GM21360 (cell line): ENCODE measurements at regions not wholly inside any gene's neighbourhood (a gene's known extent, or its start where the extent isn't known, plus 50 kb on each side); places are given as distances from the start of the nearest gene placed in this dataset.

Source experiments
- ATAC-seq: cut with Tn5 transposase; IDR thresholded peaks from one replicate; pipeline ENCODE4 v1.9.1; 2021; ENCODE audit warnings: mild to moderate bottlenecking, moderate library complexity; ENCODE audit not compliant: unreplicated experiment

- no peak for ATAC-seq
These were observed 194.4 kb upstream of the CPEB2 start for GRCh38 chr4:14807856-14808255.

- no peak for ATAC-seq
These were observed 193.1 kb upstream of the CPEB2 start for GRCh38 chr4:14809203-14809602.

DNA sequence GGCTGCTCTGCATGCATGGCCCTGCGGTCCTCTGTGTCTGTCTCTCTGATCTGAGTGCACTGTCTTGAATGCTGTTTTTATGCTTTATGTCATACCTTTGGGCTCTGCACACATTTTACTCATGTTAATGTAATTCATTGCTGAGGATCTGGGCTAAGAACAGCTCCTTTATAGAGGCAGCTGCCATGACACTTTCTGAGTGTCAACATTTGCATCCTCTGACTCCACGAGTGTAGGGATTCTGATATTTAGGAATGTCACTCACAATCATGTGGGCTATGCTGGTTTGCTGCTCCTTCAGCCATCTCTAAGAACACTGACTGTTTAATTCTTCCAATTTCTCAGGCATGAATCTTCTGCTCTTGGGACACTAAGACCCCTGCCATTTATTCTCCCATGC is 192.2 kb upstream of the CPEB2 start:
- ATAC-seq: no peak

- ATAC-seq: no peak
These were observed 191.7 kb upstream of the CPEB2 start for GRCh38 chr4:14810568-14810967.

- ATAC-seq: no peak
These were observed 190.2 kb upstream of the CPEB2 start for GRCh38 chr4:14812101-14812500.

- ATAC-seq: no peak
These were observed 185.5 kb upstream of the CPEB2 start for GRCh38 chr4:14816623-14817261.

GRCh38 chr4:14824189-14824588 is 178.1 kb upstream of the CPEB2 start:
- ATAC-seq: no peak

GRCh38 chr4:14827111-14827510 is 175.2 kb upstream of the CPEB2 start:
- ATAC-seq: no peak

DNA sequence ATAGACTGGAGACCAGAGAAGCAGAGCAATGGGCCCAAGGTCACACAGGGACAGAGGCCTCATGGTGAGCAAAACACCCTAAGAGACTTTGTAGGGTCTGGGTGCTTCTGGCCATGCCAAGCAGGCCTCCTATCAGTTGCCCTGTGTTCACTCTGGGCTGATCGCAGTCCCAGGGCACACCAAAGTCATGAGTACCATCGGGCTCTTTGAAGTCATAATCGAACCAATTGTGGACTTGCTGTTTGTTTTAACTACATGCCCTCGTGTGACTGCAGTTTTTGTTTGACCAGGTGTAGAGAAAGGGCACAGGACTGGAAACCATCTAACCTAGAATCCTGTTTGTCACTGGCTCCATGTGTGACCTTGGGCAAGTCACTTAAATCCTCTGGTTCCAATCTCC is 172.5 kb upstream of the CPEB2 start:
- ATAC-seq: no peak

DNA sequence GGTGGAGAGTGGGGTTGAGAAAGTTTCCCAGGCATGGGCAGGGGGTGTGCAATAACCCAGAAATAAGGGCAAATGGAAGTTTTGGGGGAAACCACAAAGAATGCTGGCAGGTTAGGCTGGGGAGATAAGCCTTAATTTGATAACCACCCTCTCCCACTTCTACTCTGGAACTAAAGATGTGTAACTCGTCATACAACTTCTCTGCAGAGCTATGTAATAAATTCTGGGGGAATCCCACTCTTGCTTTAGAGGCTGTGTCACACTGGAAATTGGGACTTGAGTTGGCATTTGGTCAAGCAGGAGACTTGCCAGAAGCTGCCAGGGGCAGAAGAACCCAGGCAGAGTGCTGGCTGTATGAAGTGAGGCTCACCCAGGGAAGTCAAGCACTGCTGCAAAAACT is 170.9 kb upstream of the CPEB2 start:
- ATAC-seq: no peak

GRCh38 chr4:14833053-14833452 is 169.2 kb upstream of the CPEB2 start:
- no peak for ATAC-seq

DNA sequence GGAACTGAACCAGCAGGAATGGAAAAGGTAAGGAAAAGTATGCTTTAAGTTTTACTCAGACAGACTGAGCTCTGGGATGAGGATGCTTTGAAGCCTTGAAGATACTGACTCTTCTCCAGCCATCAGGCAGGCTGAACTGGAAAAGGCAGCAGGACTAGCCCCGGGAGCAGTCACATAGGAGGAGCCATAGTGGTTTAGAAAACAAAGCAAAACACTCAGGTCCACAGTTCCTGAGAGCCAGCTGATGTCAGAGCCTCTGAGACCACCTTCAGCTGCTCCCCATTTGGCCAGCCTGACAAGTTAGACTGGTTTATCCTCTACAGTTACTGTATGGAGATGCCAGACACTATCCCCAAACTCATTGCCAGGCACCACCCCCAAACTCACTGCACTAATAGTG is 167.9 kb upstream of the CPEB2 start:
- ATAC-seq: no peak

- no peak for ATAC-seq
These were observed 167.0 kb upstream of the CPEB2 start for GRCh38 chr4:14835288-14835687.

DNA sequence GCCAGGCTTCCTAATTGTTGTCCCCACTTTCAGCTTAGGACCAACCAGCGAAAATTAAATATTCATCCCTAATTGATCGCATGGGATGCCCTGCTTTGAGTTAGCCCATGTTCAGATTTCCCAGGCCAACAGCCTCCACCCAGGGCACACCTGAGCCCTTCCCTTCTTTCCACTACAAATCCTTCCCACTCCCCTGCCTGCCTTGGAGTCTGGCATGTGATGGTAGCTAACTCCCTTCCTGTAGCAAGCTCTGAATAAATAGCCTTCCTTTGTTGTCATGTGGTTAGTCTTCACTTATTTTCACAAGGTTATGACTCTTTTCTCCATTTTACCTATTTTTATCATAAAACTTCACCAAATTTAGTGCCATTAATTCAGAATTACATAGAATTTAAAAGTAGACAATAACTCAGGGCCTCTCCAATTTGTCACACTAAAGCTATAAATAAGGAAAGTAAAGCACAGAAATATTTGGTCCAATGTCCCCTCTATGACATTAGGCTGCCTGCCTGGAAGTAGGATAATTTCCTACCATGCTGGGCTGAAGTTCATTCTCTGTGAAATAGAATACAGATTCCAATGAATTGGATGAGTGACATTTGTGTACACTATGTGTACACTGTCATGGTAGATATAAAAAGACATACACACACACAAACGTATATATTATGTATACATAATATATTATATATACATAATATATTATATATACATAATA is 166.4 kb upstream of the CPEB2 start:
- ATAC-seq: no peak

- no peak for ATAC-seq
These were observed 164.4 kb upstream of the CPEB2 start for GRCh38 chr4:14837860-14838259.

DNA sequence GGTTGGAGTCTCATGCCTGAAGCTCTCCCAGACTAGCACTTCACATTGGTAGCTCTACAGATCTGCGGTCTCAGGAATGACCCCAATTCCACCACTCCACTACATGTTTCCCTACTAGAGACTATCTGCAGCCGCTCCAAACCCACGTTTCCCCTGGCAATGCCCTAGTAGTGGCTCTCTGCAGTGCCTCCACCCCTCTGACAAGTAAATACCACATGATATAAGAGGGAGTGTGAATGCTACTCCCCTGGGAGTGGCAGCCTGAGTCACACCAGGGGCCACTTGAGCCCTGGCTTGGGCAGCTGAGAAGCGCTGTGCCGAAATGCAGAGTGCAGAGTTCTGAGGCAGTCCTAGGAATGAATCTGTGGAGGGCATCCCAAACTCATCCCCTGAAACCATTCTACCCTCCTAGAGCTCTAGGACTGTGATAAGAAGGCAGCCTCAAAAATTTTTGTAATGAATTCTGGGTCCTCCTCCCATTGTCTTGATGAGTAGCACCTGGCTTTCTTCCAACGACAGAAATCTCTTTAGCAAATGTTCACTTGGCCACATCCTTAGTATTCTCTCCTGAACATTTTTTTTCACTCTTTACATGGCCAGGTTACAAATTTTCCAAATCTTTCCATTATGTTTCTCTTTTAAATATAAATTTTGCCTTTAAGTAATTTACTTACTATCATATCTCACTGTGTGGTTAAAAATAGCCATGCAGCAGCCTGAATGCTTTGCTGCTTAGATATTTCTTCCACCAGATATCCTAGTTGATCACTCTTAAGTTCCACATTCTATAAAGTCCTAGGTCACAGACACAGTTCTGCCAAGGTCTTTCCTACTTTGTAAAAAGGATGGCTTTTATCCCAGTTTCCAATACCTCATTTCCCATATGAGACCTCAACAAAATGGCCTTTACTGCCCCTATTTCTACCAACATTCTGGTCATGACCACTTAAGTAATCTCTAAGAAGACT is 160.2 kb upstream of the CPEB2 start:
- no peak for ATAC-seq

DNA sequence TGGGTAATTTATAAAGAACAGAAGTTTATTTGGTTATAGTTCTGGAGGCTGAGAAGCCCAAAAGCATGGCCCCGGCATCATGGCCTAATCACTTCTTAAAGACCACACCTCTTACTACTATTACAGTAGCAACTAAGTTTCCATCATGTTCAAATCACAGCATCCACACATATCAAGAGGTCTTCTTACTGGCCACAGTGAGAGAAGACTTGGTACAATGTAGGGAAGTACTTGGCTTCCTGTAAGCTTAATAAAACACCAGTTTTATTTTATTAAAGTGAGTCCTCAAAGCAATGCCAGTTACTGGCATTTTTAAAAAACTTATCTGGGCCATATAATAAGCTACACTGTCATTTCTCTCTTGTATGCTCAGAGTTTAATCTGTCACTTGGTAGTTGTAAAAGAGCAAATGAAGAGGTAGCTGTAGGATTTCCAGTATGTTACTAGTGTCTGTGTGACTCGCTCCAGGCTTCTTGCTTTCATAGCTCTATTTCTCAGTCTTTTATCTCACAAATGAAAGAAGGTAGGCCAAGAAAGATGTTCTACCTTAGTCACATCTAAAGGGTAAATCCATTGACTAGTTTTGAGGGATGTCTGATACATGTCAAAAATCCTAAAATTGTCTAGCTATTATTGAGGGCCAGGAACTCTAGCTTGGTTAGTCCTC is 159.2 kb upstream of the CPEB2 start:
- ATAC-seq: no peak

- no peak for ATAC-seq
These were observed 158.2 kb upstream of the CPEB2 start for GRCh38 chr4:14844061-14844460.

DNA sequence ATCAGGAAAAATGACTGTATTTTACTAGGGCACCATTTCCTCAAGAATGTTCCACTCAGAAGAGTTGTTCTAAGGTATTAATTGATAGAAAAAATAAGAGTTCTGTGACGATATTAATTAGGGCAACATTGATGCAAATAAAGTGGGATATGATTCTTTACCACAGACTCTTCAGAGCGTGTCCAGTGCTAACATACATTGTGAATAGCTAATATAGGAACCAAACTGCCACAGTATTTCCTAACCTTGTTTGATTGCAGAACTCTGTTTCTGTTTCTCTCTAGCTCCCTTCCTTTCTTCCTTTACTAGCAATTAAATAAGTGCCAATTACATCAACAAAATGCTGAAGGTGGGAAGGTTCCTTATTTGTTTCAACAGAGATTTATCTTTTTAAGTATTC is 154.1 kb upstream of the CPEB2 start:
- no peak for ATAC-seq

DNA sequence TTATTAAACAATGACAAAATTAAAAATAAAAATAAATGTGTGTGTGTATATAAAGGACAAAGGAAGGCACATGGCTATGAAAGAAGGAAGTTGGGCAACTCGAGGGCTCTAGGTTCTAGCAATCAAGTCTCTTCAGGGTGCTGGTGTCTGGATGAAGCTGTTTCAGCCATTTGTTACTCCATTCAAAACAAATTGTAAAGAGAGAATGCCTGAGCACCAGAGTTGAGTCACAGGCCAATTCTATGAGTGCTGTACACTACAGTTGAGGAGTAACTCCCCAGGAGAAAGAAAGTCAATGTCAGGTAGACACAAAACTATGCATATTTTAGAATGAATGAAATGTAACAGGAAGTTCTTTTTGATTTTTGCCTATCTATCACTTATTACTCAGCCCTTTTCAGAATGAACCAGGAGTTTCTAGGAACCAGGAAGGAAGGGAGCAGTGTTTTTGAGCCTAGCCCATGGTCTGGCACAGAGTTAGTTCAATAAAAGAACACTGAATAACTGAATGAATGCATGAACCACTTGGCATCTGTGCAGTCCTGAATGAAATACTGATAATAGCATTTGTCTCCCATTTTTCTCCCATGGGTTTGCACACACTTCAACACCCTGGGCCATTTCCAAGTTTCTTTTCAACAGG is 151.7 kb upstream of the CPEB2 start:
- ATAC-seq: no peak
